ENCODE measurements at regions not wholly inside any gene's neighbourhood (a gene's known extent, or its start where the extent isn't known, plus 50 kb on each side); places are given as distances from the start of the nearest gene placed in this dataset.

DNA sequence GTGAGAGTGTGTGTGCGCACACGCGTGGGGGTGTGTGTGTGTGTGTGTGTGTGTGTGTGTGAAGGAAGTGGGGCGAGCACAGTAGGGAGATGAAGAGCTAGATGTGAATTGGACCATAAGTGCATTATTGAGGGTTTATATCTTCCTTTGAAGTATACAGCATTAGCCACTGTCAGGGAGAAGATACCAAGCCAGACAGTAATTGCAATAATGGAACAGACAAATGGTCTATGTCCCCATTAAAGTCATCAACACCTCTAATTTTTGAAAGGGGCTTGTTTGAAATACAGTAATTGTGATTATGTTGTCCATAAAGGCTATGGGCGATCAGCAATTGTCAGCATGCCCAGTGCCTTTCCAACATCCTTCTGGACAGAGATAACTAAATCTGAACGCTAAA is 429.2 kb upstream of the NR2F2 start:
- no peak for TF ChIP-seq EZH2phosphoT487 (IDR thresholded peaks at IDR 0.05; ENCODE audit: borderline replicate concordance)
- TF ChIP-seq CTCF (conservative IDR thresholded peaks at IDR 0.05; ENCODE audit: low read length): no peak

DNA sequence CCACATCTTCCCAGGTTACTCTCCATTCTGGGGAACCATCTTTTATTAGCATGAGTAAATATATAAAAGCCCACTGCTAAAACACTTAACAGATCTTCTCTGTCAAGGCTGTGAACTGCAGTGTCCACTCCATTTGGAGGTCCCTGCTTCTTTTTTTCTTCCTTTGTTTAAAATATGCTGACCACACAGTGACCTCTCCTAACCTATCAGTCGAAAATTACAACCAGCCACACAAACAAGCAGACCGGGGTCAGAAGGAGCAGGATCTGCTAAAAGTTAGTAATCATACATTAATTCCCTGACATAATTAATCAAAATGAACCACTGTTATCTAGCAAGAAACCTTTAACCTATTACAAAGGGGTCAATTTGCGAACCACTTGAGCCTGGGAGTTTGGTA is 427.9 kb upstream of the NR2F2 start:
- H3K36me3 ChIP-seq (ENCODE audit: insufficient read depth, low read length): no peaks in the 10 kb centered on the region
- peaks cover 17% of the 10 kb centered on the region for H3K4me1 ChIP-seq (ENCODE audit: insufficient read depth, low read length, poor library complexity, severe bottlenecking)
- no peaks in the 10 kb centered on the region for H3K9me3 ChIP-seq (ENCODE audit: insufficient read depth, low read depth, low read length)
- H3K79me2 ChIP-seq (ENCODE audit: insufficient read depth, low read length): no peaks in the 10 kb centered on the region
- H3K4me3 ChIP-seq (ENCODE audit: low read length, poor library complexity, severe bottlenecking): no peak overlapping the region
- no peaks in the 10 kb centered on the region for H3K9me2 ChIP-seq (replicated peaks; ENCODE audit: low read depth, low read length)
- H3K27me3 ChIP-seq (ENCODE audit: insufficient read depth, low read length, poor library complexity, severe bottlenecking): no peaks in the 10 kb centered on the region
- H2AFZ ChIP-seq (ENCODE audit: low read length): no peak overlapping the region
- H3F3A ChIP-seq (ENCODE audit: low read depth): no peaks in the 10 kb centered on the region
- no peak overlapping the region for H3K9ac ChIP-seq (ENCODE audit: low read depth, low read length, poor library complexity, severe bottlenecking)
- no peak for TF ChIP-seq EZH2phosphoT487 (IDR thresholded peaks at IDR 0.05; ENCODE audit: borderline replicate concordance)
- no peak overlapping the region for H3K4me2 ChIP-seq (ENCODE audit: low read depth, low read length, poor library complexity, severe bottlenecking)
- H4K20me1 ChIP-seq (ENCODE audit: insufficient read depth, low read length, poor library complexity, severe bottlenecking): no peaks in the 10 kb centered on the region

More for the DNA sequence above, 429.2 kb upstream of the NR2F2 start:
- peaks cover 17% of the 10 kb centered on the region for H3K4me1 ChIP-seq (ENCODE audit: insufficient read depth, low read length, poor library complexity, severe bottlenecking)
- no peaks in the 10 kb centered on the region for H3K9me3 ChIP-seq (ENCODE audit: insufficient read depth, low read depth, low read length)
- H2AFZ ChIP-seq (ENCODE audit: low read length): no peak overlapping the region
- H3K79me2 ChIP-seq (ENCODE audit: insufficient read depth, low read length): no peaks in the 10 kb centered on the region
- no peak overlapping the region for H3K9ac ChIP-seq (ENCODE audit: low read depth, low read length, poor library complexity, severe bottlenecking)
- no peak overlapping the region for H3K4me3 ChIP-seq (ENCODE audit: low read length, poor library complexity, severe bottlenecking)
- H3K9me2 ChIP-seq (replicated peaks; ENCODE audit: low read depth, low read length): no peaks in the 10 kb centered on the region
- H4K20me1 ChIP-seq (ENCODE audit: insufficient read depth, low read length, poor library complexity, severe bottlenecking): no peaks in the 10 kb centered on the region
- no peaks in the 10 kb centered on the region for H3K27me3 ChIP-seq (ENCODE audit: insufficient read depth, low read length, poor library complexity, severe bottlenecking)
- no peak overlapping the region for H3K4me2 ChIP-seq (ENCODE audit: low read depth, low read length, poor library complexity, severe bottlenecking)
- H3F3A ChIP-seq (ENCODE audit: low read depth): no peaks in the 10 kb centered on the region
- no peaks in the 10 kb centered on the region for H3K36me3 ChIP-seq (ENCODE audit: insufficient read depth, low read length)

- no peak for TF ChIP-seq EZH2phosphoT487 (IDR thresholded peaks at IDR 0.05; ENCODE audit: borderline replicate concordance)
- TF ChIP-seq CTCF (conservative IDR thresholded peaks at IDR 0.05; ENCODE audit: low read length): no peak
- Histone ChIP-seq H3K9me2 (replicated peaks; ENCODE audit: low read depth, low read length) (no peaks in the 10 kb centered on the region), H2AFZ (ENCODE audit: low read length) (no peak overlapping the region), H3K27me3 (ENCODE audit: insufficient read depth, low read length, poor library complexity, severe bottlenecking) (no peaks in the 10 kb centered on the region), H3K36me3 (ENCODE audit: insufficient read depth, low read length) (no peaks in the 10 kb centered on the region), H3F3A (ENCODE audit: low read depth) (no peaks in the 10 kb centered on the region), H3K9ac (ENCODE audit: low read depth, low read length, poor library complexity, severe bottlenecking) (no peak overlapping the region), H3K4me3 (ENCODE audit: low read length, poor library complexity, severe bottlenecking) (no peak overlapping the region), H4K20me1 (ENCODE audit: insufficient read depth, low read length, poor library complexity, severe bottlenecking) (no peaks in the 10 kb centered on the region), H3K4me2 (ENCODE audit: low read depth, low read length, poor library complexity, severe bottlenecking) (no peak overlapping the region), H3K9me3 (ENCODE audit: insufficient read depth, low read depth, low read length) (no peaks in the 10 kb centered on the region), H3K79me2 (ENCODE audit: insufficient read depth, low read length) (no peaks in the 10 kb centered on the region), H3K4me1 (ENCODE audit: insufficient read depth, low read length, poor library complexity, severe bottlenecking) (peaks cover 12% of the 10 kb centered on the region)
Observed at GRCh38 chr15:95903352-95903751, 427.1 kb upstream of the NR2F2 start.

DNA sequence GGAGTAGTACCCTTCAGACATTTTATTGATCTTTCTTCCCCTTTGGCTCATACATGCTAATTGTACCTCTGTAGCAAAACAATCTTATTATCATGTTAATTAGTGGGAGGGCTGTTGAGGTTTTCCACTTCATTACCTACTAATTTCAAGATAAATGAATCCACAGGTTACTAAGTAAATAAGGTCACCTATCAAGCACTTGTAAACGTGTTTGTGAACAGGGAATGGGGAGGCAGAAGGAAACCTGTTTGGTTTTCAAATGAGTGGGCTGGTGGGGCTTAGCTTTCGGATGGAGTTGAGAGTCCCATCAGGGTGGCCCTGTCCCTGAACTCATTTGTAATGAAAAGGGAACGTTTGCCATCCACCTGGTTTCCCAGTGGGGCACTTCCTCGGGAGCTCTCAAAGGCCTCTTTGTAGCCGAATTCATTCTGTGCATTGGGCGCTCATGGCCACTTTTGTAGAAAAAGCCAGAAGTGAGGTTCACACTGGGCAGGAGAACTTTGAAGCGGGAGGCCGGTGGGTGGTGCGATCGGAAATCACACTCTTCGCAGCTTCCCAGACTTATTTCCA is 419.8 kb upstream of the NR2F2 start:
- no peaks in the 10 kb centered on the region for H3K9me2 ChIP-seq (replicated peaks; ENCODE audit: low read depth, low read length)
- no peaks in the 10 kb centered on the region for H3K27me3 ChIP-seq (ENCODE audit: insufficient read depth, low read length, poor library complexity, severe bottlenecking)
- H3K4me3 ChIP-seq (ENCODE audit: low read length, poor library complexity, severe bottlenecking): no peak overlapping the region
- H3K4me2 ChIP-seq (ENCODE audit: low read depth, low read length, poor library complexity, severe bottlenecking): no peak overlapping the region
- no peak overlapping the region for H2AFZ ChIP-seq (ENCODE audit: low read length)
- H3F3A ChIP-seq (ENCODE audit: low read depth): no peaks in the 10 kb centered on the region
- no peaks in the 10 kb centered on the region for H4K20me1 ChIP-seq (ENCODE audit: insufficient read depth, low read length, poor library complexity, severe bottlenecking)
- H3K4me1 ChIP-seq (ENCODE audit: insufficient read depth, low read length, poor library complexity, severe bottlenecking): peaks cover 16% of the 10 kb centered on the region
- TF ChIP-seq CTCF (conservative IDR thresholded peaks at IDR 0.05; ENCODE audit: low read length) (no peak), EZH2phosphoT487 (IDR thresholded peaks at IDR 0.05; ENCODE audit: borderline replicate concordance) (no peak)
- no peak overlapping the region for H3K9ac ChIP-seq (ENCODE audit: low read depth, low read length, poor library complexity, severe bottlenecking)
- H3K36me3 ChIP-seq (ENCODE audit: insufficient read depth, low read length): no peaks in the 10 kb centered on the region
- no peaks in the 10 kb centered on the region for H3K79me2 ChIP-seq (ENCODE audit: insufficient read depth, low read length)
- no peaks in the 10 kb centered on the region for H3K9me3 ChIP-seq (ENCODE audit: insufficient read depth, low read depth, low read length)
